ENCODE measurements at regions not wholly inside any gene's neighbourhood (a gene's known extent, or its start where the extent isn't known, plus 50 kb on each side); places are given as distances from the start of the nearest gene placed in this dataset.

DNA sequence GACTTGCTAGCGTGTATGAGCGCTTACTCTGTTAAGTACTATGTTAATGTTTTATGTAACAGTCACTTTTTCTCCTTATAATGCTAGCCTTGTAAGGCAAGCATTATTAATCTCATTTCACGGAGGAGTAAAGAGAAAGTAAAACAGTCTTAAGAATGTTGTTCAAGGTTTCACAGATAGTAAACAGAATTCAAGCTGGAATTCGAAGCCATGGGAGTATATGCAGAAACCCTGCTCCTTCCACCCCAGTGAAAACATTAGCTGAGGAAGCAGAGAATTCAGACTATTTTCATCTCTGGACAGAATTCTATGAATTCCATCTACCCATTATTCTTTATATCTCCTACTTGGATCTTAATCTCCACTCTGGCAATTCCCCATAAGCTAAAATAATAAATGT, 1028.3 kb upstream of the WWC1 start:
- no peak for ATAC-seq
- TF ChIP-seq, protein P1, sequence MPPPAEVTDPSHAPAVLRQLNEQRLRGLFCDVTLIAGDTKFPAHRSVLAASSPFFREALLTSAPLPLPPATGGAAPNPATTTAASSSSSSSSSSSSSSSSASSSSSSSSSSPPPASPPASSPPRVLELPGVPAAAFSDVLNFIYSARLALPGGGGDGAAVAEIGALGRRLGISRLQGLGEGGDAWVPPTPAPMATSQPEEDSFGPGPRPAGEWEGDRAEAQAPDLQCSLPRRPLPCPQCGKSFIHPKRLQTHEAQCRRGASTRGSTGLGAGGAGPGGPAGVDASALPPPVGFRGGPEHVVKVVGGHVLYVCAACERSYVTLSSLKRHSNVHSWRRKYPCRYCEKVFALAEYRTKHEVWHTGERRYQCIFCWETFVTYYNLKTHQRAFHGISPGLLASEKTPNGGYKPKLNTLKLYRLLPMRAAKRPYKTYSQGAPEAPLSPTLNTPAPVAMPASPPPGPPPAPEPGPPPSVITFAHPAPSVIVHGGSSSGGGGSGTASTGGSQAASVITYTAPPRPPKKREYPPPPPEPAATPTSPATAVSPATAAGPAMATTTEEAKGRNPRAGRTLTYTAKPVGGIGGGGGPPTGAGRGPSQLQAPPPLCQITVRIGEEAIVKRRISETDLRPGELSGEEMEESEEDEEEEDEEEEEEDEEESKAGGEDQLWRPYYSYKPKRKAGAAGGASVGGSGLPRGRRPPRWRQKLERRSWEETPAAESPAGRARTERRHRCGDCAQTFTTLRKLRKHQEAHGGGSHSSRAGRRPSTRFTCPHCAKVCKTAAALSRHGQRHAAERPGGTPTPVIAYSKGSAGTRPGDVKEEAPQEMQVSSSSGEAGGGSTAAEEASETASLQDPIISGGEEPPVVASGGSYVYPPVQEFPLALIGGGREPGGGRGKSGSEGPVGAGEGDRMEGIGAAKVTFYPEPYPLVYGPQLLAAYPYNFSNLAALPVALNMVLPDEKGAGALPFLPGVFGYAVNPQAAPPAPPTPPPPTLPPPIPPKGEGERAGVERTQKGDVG (CRISPR knock-in tag; IDR thresholded peaks at IDR 0.05), result no peak
- TF ChIP-seq STAT3 (IDR thresholded peaks at IDR 0.05; ENCODE audit: low read depth, low read length) (no peak), KDM1A (IDR thresholded peaks at IDR 0.05; ENCODE audit: borderline replicate concordance) (no peak), FOXK2 (IDR thresholded peaks at IDR 0.05) (no peak), ASH2L (IDR thresholded peaks at IDR 0.05; ENCODE audit: borderline replicate concordance, low read depth) (no peak), CBX3 (IDR thresholded peaks at IDR 0.05; ENCODE audit: borderline replicate concordance, low read depth) (no peak), MYB (IDR thresholded peaks at IDR 0.05; ENCODE audit: borderline replicate concordance, low read depth, low read length) (no peak)
- TF ChIP-seq, protein P2, sequence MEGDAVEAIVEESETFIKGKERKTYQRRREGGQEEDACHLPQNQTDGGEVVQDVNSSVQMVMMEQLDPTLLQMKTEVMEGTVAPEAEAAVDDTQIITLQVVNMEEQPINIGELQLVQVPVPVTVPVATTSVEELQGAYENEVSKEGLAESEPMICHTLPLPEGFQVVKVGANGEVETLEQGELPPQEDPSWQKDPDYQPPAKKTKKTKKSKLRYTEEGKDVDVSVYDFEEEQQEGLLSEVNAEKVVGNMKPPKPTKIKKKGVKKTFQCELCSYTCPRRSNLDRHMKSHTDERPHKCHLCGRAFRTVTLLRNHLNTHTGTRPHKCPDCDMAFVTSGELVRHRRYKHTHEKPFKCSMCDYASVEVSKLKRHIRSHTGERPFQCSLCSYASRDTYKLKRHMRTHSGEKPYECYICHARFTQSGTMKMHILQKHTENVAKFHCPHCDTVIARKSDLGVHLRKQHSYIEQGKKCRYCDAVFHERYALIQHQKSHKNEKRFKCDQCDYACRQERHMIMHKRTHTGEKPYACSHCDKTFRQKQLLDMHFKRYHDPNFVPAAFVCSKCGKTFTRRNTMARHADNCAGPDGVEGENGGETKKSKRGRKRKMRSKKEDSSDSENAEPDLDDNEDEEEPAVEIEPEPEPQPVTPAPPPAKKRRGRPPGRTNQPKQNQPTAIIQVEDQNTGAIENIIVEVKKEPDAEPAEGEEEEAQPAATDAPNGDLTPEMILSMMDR (IDR thresholded peaks at IDR 0.05 in 2 of 3, conservative IDR thresholded peaks at IDR 0.05 in 1 of 3; ENCODE audit: control insufficient read depth in 2 of 3, extremely low read depth in 1 of 3, insufficient read depth in 1 of 3, low read depth in 3 of 3, low read length in 3 of 3), result no peak
- TF ChIP-seq, protein P3, sequence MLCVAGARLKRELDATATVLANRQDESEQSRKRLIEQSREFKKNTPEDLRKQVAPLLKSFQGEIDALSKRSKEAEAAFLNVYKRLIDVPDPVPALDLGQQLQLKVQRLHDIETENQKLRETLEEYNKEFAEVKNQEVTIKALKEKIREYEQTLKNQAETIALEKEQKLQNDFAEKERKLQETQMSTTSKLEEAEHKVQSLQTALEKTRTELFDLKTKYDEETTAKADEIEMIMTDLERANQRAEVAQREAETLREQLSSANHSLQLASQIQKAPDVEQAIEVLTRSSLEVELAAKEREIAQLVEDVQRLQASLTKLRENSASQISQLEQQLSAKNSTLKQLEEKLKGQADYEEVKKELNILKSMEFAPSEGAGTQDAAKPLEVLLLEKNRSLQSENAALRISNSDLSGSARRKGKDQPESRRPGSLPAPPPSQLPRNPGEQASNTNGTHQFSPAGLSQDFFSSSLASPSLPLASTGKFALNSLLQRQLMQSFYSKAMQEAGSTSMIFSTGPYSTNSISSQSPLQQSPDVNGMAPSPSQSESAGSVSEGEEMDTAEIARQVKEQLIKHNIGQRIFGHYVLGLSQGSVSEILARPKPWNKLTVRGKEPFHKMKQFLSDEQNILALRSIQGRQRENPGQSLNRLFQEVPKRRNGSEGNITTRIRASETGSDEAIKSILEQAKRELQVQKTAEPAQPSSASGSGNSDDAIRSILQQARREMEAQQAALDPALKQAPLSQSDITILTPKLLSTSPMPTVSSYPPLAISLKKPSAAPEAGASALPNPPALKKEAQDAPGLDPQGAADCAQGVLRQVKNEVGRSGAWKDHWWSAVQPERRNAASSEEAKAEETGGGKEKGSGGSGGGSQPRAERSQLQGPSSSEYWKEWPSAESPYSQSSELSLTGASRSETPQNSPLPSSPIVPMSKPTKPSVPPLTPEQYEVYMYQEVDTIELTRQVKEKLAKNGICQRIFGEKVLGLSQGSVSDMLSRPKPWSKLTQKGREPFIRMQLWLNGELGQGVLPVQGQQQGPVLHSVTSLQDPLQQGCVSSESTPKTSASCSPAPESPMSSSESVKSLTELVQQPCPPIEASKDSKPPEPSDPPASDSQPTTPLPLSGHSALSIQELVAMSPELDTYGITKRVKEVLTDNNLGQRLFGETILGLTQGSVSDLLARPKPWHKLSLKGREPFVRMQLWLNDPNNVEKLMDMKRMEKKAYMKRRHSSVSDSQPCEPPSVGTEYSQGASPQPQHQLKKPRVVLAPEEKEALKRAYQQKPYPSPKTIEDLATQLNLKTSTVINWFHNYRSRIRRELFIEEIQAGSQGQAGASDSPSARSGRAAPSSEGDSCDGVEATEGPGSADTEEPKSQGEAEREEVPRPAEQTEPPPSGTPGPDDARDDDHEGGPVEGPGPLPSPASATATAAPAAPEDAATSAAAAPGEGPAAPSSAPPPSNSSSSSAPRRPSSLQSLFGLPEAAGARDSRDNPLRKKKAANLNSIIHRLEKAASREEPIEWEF (IDR thresholded peaks at IDR 0.05; ENCODE audit: insufficient replicate concordance, low read depth, low read length), result no peak
- POLR2A ChIA-PET, result no interaction called here
- H4K20me1 ChIP-seq (ENCODE audit: control insufficient read depth, insufficient read depth), result no peaks in the 10 kb centered on the region
- WGBS (ENCODE audit: insufficient coverage, insufficient replicate concordance, low lambda C conversion rate, missing lambda C conversion rate), result 18% methylated on average over 4 of the region's 4 CpGs
- intact Hi-C loops (cut with micrococcal nuclease; ENCODE audit: unreplicated experiment), result no loop called here
- H3K4me3 ChIP-seq, result no peak overlapping the region
- DNase-seq (ENCODE audit: low read depth, low spot score), result no peak
- H3K9me3 ChIP-seq (replicated peaks; ENCODE audit: control insufficient read depth, insufficient read depth, low read length), result no peaks in the 10 kb centered on the region
- H3K9ac ChIP-seq (ENCODE audit: control insufficient read depth, insufficient read depth, low read length), result no peak overlapping the region
- H3K4me1 ChIP-seq (ENCODE audit: control insufficient read depth, insufficient read depth, low read length), result no peaks in the 10 kb centered on the region
- H3K4me2 ChIP-seq (ENCODE audit: control insufficient read depth, insufficient read depth), result no peak overlapping the region
- no peaks in the 10 kb centered on the region for H3K79me2 ChIP-seq (ENCODE audit: control insufficient read depth, insufficient read depth, low read length)
- H3K27me3 ChIP-seq (replicated peaks in 1 of 2; ENCODE audit: control insufficient read depth in 2 of 2, insufficient read depth in 2 of 2, low read length in 1 of 2), result no peaks in the 10 kb centered on the region
- CTCF ChIA-PET, result interaction anchor here (1.0 to 1.5 kb wide), 3 partner anchors 9 to 784 kb away, joined by 3 to 4 read pairs (median 4); no protein-coding TSS in a partner anchor
- no peaks in the 10 kb centered on the region for H3K36me3 ChIP-seq (ENCODE audit: control insufficient read depth in 2 of 2, insufficient read depth in 2 of 2, low read length in 1 of 2)
- BruUV-seq (replicated peaks), result no TSS peak
- no peak for FAIRE-seq
- RAD21 ChIA-PET (ENCODE audit: unreplicated experiment), result no interaction called here
- no peak overlapping the region for H2AFZ ChIP-seq (ENCODE audit: control insufficient read depth, low read depth, low read length)
- in situ Hi-C loops (cut with MboI), result no loop called here
- no peak overlapping the region for H3K27ac ChIP-seq (ENCODE audit: control insufficient read depth, insufficient read depth)
- SMC1A ChIA-PET (ENCODE audit: uncharacterized antibody, unreplicated experiment), result no interaction called here

Data from GM12878 (cell line).